B cell (primary cell): ENCODE measurements at regions not wholly inside any gene's neighbourhood (a gene's known extent, or its start where the extent isn't known, plus 50 kb on each side); places are given as distances from the start of the nearest gene placed in this dataset.
"Not testable (repeated sequence)": the region's sequence is repeated elsewhere in the genome, so short reads cannot be mapped to it uniquely, and the experiment has no call there.

Experiments used
- ATAC-seq: fragments of 200-7000 bp; cut with Tn5 transposase; one replicate; pipeline ENCODE4 v1.10.0; 2021; ENCODE audit warnings: low read depth, mild to moderate bottlenecking, moderate number of reproducible peaks, moderate library complexity
- CTCF ChIA-PET: fragments of 350-600 bp; sonication (Branson Sonifier 250); formaldehyde crosslinking; loops from one replicate; lab custom pipeline; 2021; ENCODE audit warnings: antibody characterized with exemption, inconsistent platforms; lab: Charles Lee
- POLR2A ChIA-PET: fragments of 350-600 bp; sonication (Branson Sonifier 250); formaldehyde crosslinking; loops from one replicate; lab custom pipeline; 2021; ENCODE audit warnings: antibody characterized with exemption; lab: Charles Lee
- DNase-seq: peaks from one replicate; pipeline ENCODE4 v3.0.0; 2013
- H2AFZ ChIP-seq: 2 replicates; pipeline ENCODE4 v1.6.1; 2012; ENCODE audit warnings: mild to moderate bottlenecking, low read depth, low read length; ENCODE audit not compliant: insufficient read depth, poor library complexity, severe bottlenecking
- H3K27ac ChIP-seq, 2 donors: 1 replicate in 1 of 2; 2 replicates in 1 of 2; pipeline ENCODE4 v1.5.1; 2012 to 2013; ENCODE audit warnings: low read length in 2 of 2, mild to moderate bottlenecking in 2 of 2, moderate library complexity in 1 of 2
- H3K27me3 ChIP-seq, 4 experiments: fragments of 200-600 bp in 1 of 4; sonication (generic) in 1 of 4; replicated peaks in 1 of 4; 1 replicate in 2 of 4; 2 replicates in 2 of 4; pipeline versions ENCODE4 v1.6.1 to v1.7.0; 2013 to 2016; ENCODE audit warnings: low read length in 3 of 4, mild to moderate bottlenecking in 2 of 4, mixed read lengths in 1 of 4, moderate library complexity in 1 of 4; ENCODE audit not compliant: insufficient read depth in 4 of 4, control insufficient read depth in 3 of 4; ENCODE audit errors: control extremely low read depth in 1 of 4
- H3K36me3 ChIP-seq, 2 experiments: replicated peaks in 1 of 2; 1 replicate in 1 of 2; 2 replicates in 1 of 2; pipeline versions ENCODE4 v1.6.1 to v1.7.1; 2013; ENCODE audit warnings: low read length in 1 of 2; ENCODE audit not compliant: insufficient read depth in 2 of 2, control insufficient read depth in 1 of 2; ENCODE audit errors: control extremely low read depth in 1 of 2, extremely low read depth in 1 of 2
- H3K4me1 ChIP-seq, 2 donors: fragments of 200-600 bp in 1 of 2; sonication (generic) in 1 of 2; 1 replicate in 1 of 2; 2 replicates in 1 of 2; pipeline versions ENCODE4 v1.5.1 to v1.6.1; 2013 to 2017; ENCODE audit warnings: low read length in 2 of 2; ENCODE audit not compliant: control insufficient read depth in 2 of 2, insufficient read depth in 2 of 2
- H3K4me2 ChIP-seq: replicated peaks from 2 replicates; pipeline ENCODE3; 2012; ENCODE audit warnings: mild to moderate bottlenecking, low read depth, low read length; ENCODE audit not compliant: poor library complexity, severe bottlenecking
- H3K4me3 ChIP-seq, 5 experiments: fragments of 200-600 bp in 1 of 5; sonication (generic) in 1 of 5; 1 replicate in 3 of 5; 2 replicates in 2 of 5; pipeline versions ENCODE4 v1.5.1 to v1.7.0; 2011 to 2016; ENCODE audit warnings: low read length in 4 of 5, mild to moderate bottlenecking in 4 of 5, low read depth in 2 of 5, control low read depth in 1 of 5, moderate library complexity in 1 of 5; ENCODE audit not compliant: insufficient read depth in 1 of 5; ENCODE audit errors: control extremely low read depth in 1 of 5, extremely low read depth in 1 of 5
- H3K79me2 ChIP-seq: fragments of 200-600 bp; sonication (generic); one replicate; pipeline ENCODE4 v1.6.0; 2016; ENCODE audit warnings: low read length; ENCODE audit not compliant: control insufficient read depth, insufficient read depth
- H3K9ac ChIP-seq: fragments of 200-600 bp; sonication (generic); 2 replicates; pipeline ENCODE4 v1.6.1; 2017; ENCODE audit warnings: mild to moderate bottlenecking, low read length, moderate library complexity
- H3K9me3 ChIP-seq, 3 donors: one replicate each; pipeline versions ENCODE4 v1.6.1 to v1.7.1; 2013; ENCODE audit warnings: low read length in 2 of 3; ENCODE audit not compliant: control insufficient read depth in 2 of 3, insufficient read depth in 1 of 3; ENCODE audit errors: control extremely low read depth in 1 of 3
- H4K20me1 ChIP-seq: 2 replicates; pipeline ENCODE4 v1.6.0; 2012; ENCODE audit warnings: mild to moderate bottlenecking, low read length; ENCODE audit not compliant: insufficient read depth, control insufficient read depth, poor library complexity, severe bottlenecking
- H3K27ac Mint-ChIP-seq: one replicate; pipeline ENCODE4 v1.8.0; 2021; ENCODE audit warnings: mixed read lengths
- H3K27me3 Mint-ChIP-seq: one replicate; pipeline ENCODE4 v1.8.0; 2021; ENCODE audit warnings: mixed read lengths
- H3K4me1 Mint-ChIP-seq: one replicate; pipeline ENCODE4 v1.8.0; 2021; ENCODE audit warnings: mixed read lengths
- H3K4me3 Mint-ChIP-seq: one replicate; pipeline ENCODE4 v1.8.0; 2021; ENCODE audit warnings: mixed read lengths
- H3K9me3 Mint-ChIP-seq: one replicate; pipeline ENCODE4 v1.8.0; 2022; ENCODE audit warnings: mixed read lengths; ENCODE audit not compliant: insufficient read depth
- CTCF ChIP-seq: fragments of 200-600 bp; IDR thresholded peaks from one replicate; pipeline ENCODE4 v1.8.0; 2022; ENCODE audit warnings: antibody characterized with exemption, mild to moderate bottlenecking
- EZH2 ChIP-seq: IDR thresholded peaks from 2 replicates; pipeline ENCODE4 v1.6.1; 2012; ENCODE audit warnings: borderline replicate concordance, low read depth, mild to moderate bottlenecking, moderate library complexity, low read length; ENCODE audit not compliant: insufficient read depth, poor library complexity, severe bottlenecking
- WGBS: methylation state at CpG from one replicate; pipeline ENCODE4 v1.1.5; 2013; ENCODE audit warnings: missing lambda C conversion rate; ENCODE audit not compliant: insufficient coverage; 5-methylcytosine and 5-hydroxymethylcytosine counted together
- intact Hi-C: fragments of 100-400 bp; cut with micrococcal nuclease; formaldehyde crosslinking; loops from one replicate; pipeline ENCODE4 v1.10.0; 2022

DNA sequence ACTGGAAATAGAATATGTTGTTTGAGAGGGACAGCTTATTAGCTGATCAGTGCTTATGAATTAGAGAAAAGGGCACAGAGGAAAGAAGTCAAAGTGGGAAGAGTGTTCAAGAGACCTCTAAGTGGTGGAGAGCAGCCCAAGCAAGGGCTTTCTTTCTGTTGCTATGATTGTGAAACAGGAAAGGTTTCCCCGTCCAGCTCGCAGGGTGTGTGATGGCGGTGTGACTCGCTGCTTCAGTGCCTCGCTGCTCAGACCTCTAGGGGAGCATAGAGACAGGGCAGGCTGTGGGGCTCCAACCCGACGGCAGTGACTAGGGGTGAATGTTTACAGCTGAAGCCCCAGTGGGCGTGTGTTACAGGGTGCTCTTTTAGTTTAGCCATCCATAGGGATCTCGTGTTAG is 166.5 kb upstream of the COPS8 start:
- H3K27me3 ChIP-seq = no peaks in the 10 kb centered on the region
- ATAC-seq (no peak), DNase-seq (no peak)
- no peak overlapping the region for H3K4me3 ChIP-seq
- no peak overlapping the region for H3K4me2 ChIP-seq
- no peak overlapping the region for H3K27ac Mint-ChIP-seq
- H3K36me3 ChIP-seq = no peaks in the 10 kb centered on the region
- peaks cover 8% of the 10 kb centered on the region for H3K27me3 Mint-ChIP-seq
- no peak overlapping the region for H3K4me3 Mint-ChIP-seq
- ChIA-PET POLR2A (no interaction called here), CTCF (no interaction called here)
- H3K79me2 ChIP-seq = no peaks in the 10 kb centered on the region
- intact Hi-C loops = no loop called here
- 76% methylated on average over 9 of the region's 9 CpGs for WGBS
- H3K27ac ChIP-seq = no peak overlapping the region
- no peaks in the 10 kb centered on the region for H4K20me1 ChIP-seq
- H3K4me1 ChIP-seq = no peaks in the 10 kb centered on the region
- no peak for TF ChIP-seq EZH2
- TF ChIP-seq CTCF = no peak
- H2AFZ ChIP-seq = no peak overlapping the region
- H3K9me3 Mint-ChIP-seq = no peaks in the 10 kb centered on the region
- H3K9ac ChIP-seq = no peak overlapping the region
- H3K9me3 ChIP-seq = peaks cover 0 to 2% (median 0%) of the 10 kb centered on the region in 3 donors
- H3K4me1 Mint-ChIP-seq = no peaks in the 10 kb centered on the region

DNA sequence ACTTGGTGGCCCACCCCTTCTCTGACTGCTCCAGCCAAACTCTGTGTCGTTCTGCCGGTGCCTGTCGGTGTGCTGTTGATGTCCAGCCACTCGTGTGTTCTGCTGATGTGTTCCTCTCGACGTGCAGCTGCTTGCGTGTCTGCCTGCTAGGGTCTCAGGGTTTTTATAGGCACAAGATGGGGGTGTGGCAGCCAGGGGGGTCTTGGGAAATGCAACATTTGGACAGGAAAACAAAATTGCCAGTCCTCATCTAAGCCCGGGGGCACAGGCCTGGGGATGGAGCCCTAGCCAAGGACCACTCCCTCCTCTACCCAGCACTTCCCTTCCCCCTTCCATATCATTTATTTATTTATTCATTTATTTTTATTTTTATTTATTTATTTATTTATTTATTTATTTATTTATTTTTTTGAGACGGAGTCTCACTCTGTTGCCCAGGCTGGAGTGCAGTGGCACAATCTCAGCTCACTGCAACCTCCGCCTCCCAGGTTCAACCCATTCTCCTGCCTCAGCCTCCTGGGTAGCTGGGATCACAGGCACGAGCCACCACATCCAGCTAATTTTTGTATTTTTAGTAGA is 165.8 kb upstream of the COPS8 start:
- POLR2A ChIA-PET, H3K9ac ChIP-seq, H3K79me2 ChIP-seq, H3K36me3 ChIP-seq, H3K4me1 Mint-ChIP-seq, H3K9me3 Mint-ChIP-seq, H4K20me1 ChIP-seq, intact Hi-C loops, H3K4me3 ChIP-seq, H3K27ac ChIP-seq, DNase-seq, H3K27ac Mint-ChIP-seq, H3K27me3 Mint-ChIP-seq, ATAC-seq, H2AFZ ChIP-seq, H3K4me2 ChIP-seq, H3K4me1 ChIP-seq, H3K27me3 ChIP-seq, H3K9me3 ChIP-seq, H3K4me3 Mint-ChIP-seq: not testable (repeated sequence)
- CTCF ChIA-PET = interaction anchor here (0.8 kb wide), 1 partner anchor 14 kb away, joined by 3 read pairs; no protein-coding TSS in a partner anchor
- 95% methylated on average over 6 of the region's 11 CpGs for WGBS
